PC-3 (cell line): ENCODE measurements at regions not wholly inside any gene's neighbourhood (a gene's known extent, or its start where the extent isn't known, plus 50 kb on each side); places are given as distances from the start of the nearest gene placed in this dataset.

Source experiments
- EZH2 ChIP-seq: fragments of 300-600 bp; sonication (generic); IDR thresholded peaks from one replicate; pipeline ENCODE4 v1.6.1; 2017; ENCODE audit warnings: antibody characterized with exemption, mild to moderate bottlenecking, low read length; ENCODE audit not compliant: unreplicated experiment
- TF ChIP-seq, protein P1 (sequence below): fragments of 300-600 bp; sonication (generic); conservative IDR thresholded peaks from 2 replicates; pipeline ENCODE4 v1.5.1; 2017; ENCODE audit warnings: antibody characterized with exemption, low read depth, mild to moderate bottlenecking, low read length

DNA sequence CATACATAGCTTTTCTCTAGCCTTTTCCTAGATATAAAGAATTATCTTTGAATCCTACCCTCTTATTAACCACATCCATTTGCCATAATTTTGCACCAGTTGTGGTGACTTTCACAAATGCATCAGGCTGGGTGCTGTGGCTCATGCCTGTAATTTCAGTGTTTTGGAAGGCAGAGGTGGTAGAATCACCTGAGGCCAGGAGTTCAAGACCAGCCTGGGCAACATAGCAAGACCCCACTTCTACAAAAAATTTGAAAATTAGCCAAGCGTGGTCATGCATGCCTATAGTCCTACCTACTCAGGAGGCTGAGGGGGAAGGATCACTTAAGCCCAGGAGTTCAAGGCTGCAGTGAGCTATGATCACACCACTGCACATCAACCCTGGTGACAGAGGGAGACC lies 672.4 kb upstream of the CHAC2 start:
- TF ChIP-seq, protein P1, sequence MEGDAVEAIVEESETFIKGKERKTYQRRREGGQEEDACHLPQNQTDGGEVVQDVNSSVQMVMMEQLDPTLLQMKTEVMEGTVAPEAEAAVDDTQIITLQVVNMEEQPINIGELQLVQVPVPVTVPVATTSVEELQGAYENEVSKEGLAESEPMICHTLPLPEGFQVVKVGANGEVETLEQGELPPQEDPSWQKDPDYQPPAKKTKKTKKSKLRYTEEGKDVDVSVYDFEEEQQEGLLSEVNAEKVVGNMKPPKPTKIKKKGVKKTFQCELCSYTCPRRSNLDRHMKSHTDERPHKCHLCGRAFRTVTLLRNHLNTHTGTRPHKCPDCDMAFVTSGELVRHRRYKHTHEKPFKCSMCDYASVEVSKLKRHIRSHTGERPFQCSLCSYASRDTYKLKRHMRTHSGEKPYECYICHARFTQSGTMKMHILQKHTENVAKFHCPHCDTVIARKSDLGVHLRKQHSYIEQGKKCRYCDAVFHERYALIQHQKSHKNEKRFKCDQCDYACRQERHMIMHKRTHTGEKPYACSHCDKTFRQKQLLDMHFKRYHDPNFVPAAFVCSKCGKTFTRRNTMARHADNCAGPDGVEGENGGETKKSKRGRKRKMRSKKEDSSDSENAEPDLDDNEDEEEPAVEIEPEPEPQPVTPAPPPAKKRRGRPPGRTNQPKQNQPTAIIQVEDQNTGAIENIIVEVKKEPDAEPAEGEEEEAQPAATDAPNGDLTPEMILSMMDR: no peak
- TF ChIP-seq EZH2: no peak
